ENCODE measurements at regions not wholly inside any gene's neighbourhood (a gene's known extent, or its start where the extent isn't known, plus 50 kb on each side); places are given as distances from the start of the nearest gene placed in this dataset.

DNA sequence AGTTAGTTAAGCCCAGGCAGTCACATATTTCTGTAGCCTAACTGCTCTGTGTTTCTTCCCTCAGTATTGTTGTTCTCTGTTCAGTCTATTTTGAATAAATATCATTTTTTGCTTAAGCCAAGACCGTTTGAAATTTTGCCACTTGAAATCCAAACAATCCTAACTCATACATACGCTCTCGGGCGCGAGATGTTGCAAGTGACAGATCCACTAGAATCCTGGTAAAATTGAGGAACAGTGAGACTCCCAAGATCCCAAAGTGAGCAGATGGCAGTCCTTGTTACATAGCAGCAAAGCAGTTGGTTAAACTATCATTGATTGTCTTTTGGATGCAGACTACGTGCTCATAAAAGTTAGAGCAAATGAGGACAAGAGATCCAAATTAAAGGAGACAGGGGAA is 625.4 kb downstream of the TBL1XR1 start:
- no peak overlapping the region for H3K4me3 Mint-ChIP-seq
- intact Hi-C loops (cut with micrococcal nuclease) = no loop called here
- Histone ChIP-seq H3K36me3 (replicated peaks in 1 of 2; ENCODE audit: control insufficient read depth in 1 of 2, insufficient read depth in 2 of 2, low read length in 2 of 2) (no peaks in the 10 kb centered on the region), H3K79me2 (ENCODE audit: insufficient read depth, low read length) (no peaks in the 10 kb centered on the region), H3K4me1 (ENCODE audit: control insufficient read depth in 1 of 2, insufficient read depth in 2 of 2, low read length in 2 of 2) (no peaks in the 10 kb centered on the region), H3K4me2 (replicated peaks; ENCODE audit: extremely low read depth, low read length, poor library complexity, severe bottlenecking) (no peak overlapping the region), H4K20me1 (ENCODE audit: insufficient read depth, low read length) (no peaks in the 10 kb centered on the region), H3K9me3 (replicated peaks in 1 of 2; ENCODE audit: control insufficient read depth in 1 of 2, insufficient read depth in 1 of 2, low read length in 2 of 2) (peaks cover 4 to 18% of the 10 kb centered on the region in 2 donors), H3K9ac (ENCODE audit: insufficient read depth, low read length, poor library complexity, severe bottlenecking) (no peak overlapping the region), H3K27ac (ENCODE audit: low read depth in 1 of 2, low read length in 2 of 2) (no peak overlapping the region), H3K4me3 (replicated peaks in 1 of 3; ENCODE audit: low read depth in 2 of 3, low read length in 3 of 3) (no peak overlapping the region), H3K27me3 (ENCODE audit: control insufficient read depth in 2 of 2, insufficient read depth in 2 of 2, low read length in 2 of 2) (no peaks in the 10 kb centered on the region), H2AFZ (ENCODE audit: insufficient read depth, low read depth, low read length, poor library complexity, severe bottlenecking) (no peak overlapping the region)
- DNase-seq = no peak
- 100% methylated on average over 1 of the region's 6 CpGs for WGBS (ENCODE audit: insufficient coverage)
- peaks cover 0 to 21% (median 3%) of the 10 kb centered on the region in 7 donors for H3K9me3 Mint-ChIP-seq
- no peak overlapping the region for H3K27ac Mint-ChIP-seq
- H3K4me1 Mint-ChIP-seq = no peaks in the 10 kb centered on the region
- no peaks in the 10 kb centered on the region for H3K36me3 Mint-ChIP-seq
- no peaks in the 10 kb centered on the region for H3K27me3 Mint-ChIP-seq (ENCODE audit: low read depth in 3 of 3)
- TF ChIP-seq, protein P1, sequence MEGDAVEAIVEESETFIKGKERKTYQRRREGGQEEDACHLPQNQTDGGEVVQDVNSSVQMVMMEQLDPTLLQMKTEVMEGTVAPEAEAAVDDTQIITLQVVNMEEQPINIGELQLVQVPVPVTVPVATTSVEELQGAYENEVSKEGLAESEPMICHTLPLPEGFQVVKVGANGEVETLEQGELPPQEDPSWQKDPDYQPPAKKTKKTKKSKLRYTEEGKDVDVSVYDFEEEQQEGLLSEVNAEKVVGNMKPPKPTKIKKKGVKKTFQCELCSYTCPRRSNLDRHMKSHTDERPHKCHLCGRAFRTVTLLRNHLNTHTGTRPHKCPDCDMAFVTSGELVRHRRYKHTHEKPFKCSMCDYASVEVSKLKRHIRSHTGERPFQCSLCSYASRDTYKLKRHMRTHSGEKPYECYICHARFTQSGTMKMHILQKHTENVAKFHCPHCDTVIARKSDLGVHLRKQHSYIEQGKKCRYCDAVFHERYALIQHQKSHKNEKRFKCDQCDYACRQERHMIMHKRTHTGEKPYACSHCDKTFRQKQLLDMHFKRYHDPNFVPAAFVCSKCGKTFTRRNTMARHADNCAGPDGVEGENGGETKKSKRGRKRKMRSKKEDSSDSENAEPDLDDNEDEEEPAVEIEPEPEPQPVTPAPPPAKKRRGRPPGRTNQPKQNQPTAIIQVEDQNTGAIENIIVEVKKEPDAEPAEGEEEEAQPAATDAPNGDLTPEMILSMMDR (IDR thresholded peaks at IDR 0.05) = no peak

DNA sequence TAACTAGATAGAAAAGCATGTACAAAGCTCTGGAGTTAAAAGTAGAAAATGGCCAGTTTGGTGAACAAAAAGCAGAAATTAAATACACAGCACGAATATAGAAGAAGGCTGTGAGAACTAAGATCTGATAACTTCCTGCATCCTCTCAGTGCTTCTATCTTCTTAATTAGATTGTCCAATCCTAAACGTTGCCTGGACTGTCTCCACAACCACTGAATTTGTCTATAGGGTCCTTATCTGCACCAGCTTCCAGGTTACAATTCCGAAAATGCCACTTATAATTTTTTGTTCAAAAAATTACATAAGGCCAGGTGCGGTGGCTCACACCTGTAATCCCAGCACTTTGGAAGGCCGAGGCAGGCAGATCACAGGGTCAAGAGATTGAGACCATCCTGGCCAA is 626.3 kb downstream of the TBL1XR1 start:
- WGBS (ENCODE audit: insufficient coverage) = 80% methylated on average over 3 of the region's 5 CpGs
- H3K4me3 ChIP-seq (replicated peaks in 1 of 3; ENCODE audit: low read depth in 2 of 3, low read length in 3 of 3) = no peak overlapping the region
- TF ChIP-seq, protein P1 (IDR thresholded peaks at IDR 0.05) = no peak

More for the DNA sequence above, 626.3 kb downstream of the TBL1XR1 start:
- H3K27ac ChIP-seq (ENCODE audit: low read depth in 1 of 2, low read length in 2 of 2) = no peak overlapping the region
- H3K9me3 Mint-ChIP-seq = peaks cover 0 to 21% (median 3%) of the 10 kb centered on the region in 7 donors
- no peaks in the 10 kb centered on the region for H3K27me3 ChIP-seq (ENCODE audit: control insufficient read depth in 2 of 2, insufficient read depth in 2 of 2, low read length in 2 of 2)
- no peak overlapping the region for H3K9ac ChIP-seq (ENCODE audit: insufficient read depth, low read length, poor library complexity, severe bottlenecking)
- no peaks in the 10 kb centered on the region for H3K36me3 Mint-ChIP-seq
- no peak overlapping the region for H3K4me3 Mint-ChIP-seq
- no peak for DNase-seq
- H2AFZ ChIP-seq (ENCODE audit: insufficient read depth, low read depth, low read length, poor library complexity, severe bottlenecking) = no peak overlapping the region
- H3K4me1 Mint-ChIP-seq = no peaks in the 10 kb centered on the region
- H3K27me3 Mint-ChIP-seq (ENCODE audit: low read depth in 3 of 3) = no peaks in the 10 kb centered on the region
- no peak overlapping the region for H3K27ac Mint-ChIP-seq
- no peaks in the 10 kb centered on the region for H4K20me1 ChIP-seq (ENCODE audit: insufficient read depth, low read length)
- peaks cover 4 to 15% of the 10 kb centered on the region in 2 donors for H3K9me3 ChIP-seq (replicated peaks in 1 of 2; ENCODE audit: control insufficient read depth in 1 of 2, insufficient read depth in 1 of 2, low read length in 2 of 2)
- H3K79me2 ChIP-seq (ENCODE audit: insufficient read depth, low read length) = no peaks in the 10 kb centered on the region
- H3K36me3 ChIP-seq (replicated peaks in 1 of 2; ENCODE audit: control insufficient read depth in 1 of 2, insufficient read depth in 2 of 2, low read length in 2 of 2) = no peaks in the 10 kb centered on the region
- H3K4me2 ChIP-seq (replicated peaks; ENCODE audit: extremely low read depth, low read length, poor library complexity, severe bottlenecking) = no peak overlapping the region
- no peaks in the 10 kb centered on the region for H3K4me1 ChIP-seq (ENCODE audit: control insufficient read depth in 1 of 2, insufficient read depth in 2 of 2, low read length in 2 of 2)
- intact Hi-C loops (cut with micrococcal nuclease) = no loop called here
